Body of pancreas (tissue), 4 donors: ENCODE measurements at regions not wholly inside any gene's neighbourhood (a gene's known extent, or its start where the extent isn't known, plus 50 kb on each side); places are given as distances from the start of the nearest gene placed in this dataset.

Experiments
- ATAC-seq: fragments of 150-250 bp; one replicate; pipeline ENCODE4 v1.9.1; 2016
- DNase-seq, 4 donors: peaks; one replicate each; pipeline ENCODE4 v3.0.0-alpha.2; 2019
- H3K27ac ChIP-seq, 4 donors: fragments of 200-600 bp; sonication (generic); 1 replicate in 3 of 4; 2 replicates in 1 of 4; pipeline versions ENCODE4 v1.5.1 to v1.6.1; 2016 to 2019; ENCODE audit warnings: mild to moderate bottlenecking in 1 of 4, mixed read lengths in 1 of 4, moderate library complexity in 1 of 4
- H3K27me3 ChIP-seq, 2 donors: fragments of 200-600 bp; sonication (generic); one replicate each; pipeline ENCODE4 v1.6.0; 2016; ENCODE audit warnings: mild to moderate bottlenecking in 1 of 2
- H3K36me3 ChIP-seq, 2 donors: fragments of 200-600 bp; sonication (generic); replicated peaks in 1 of 2; 2 replicates each; pipeline ENCODE4 v1.5.1; 2016; ENCODE audit warnings: low read depth in 2 of 2; ENCODE audit not compliant: insufficient read depth in 1 of 2
- H3K4me1 ChIP-seq: fragments of 200-600 bp; sonication (generic); one replicate; pipeline ENCODE4 v1.6.0; 2016
- H3K4me3 ChIP-seq, 2 donors: fragments of 200-600 bp; sonication (generic); 1 replicate in 1 of 2; 2 replicates in 1 of 2; pipeline ENCODE4 v1.5.1; 2016 to 2019
- H3K9me3 ChIP-seq, 3 donors: fragments of 200-600 bp; sonication (generic); 1 replicate in 2 of 3; 2 replicates in 1 of 3; pipeline ENCODE4 v1.5.1; 2016
- POLR2A ChIP-seq, 3 donors: fragments of 450-650 bp; IDR thresholded peaks; one replicate each; pipeline ENCODE4 v1.6.1; 2016; ENCODE audit warnings: antibody characterized with exemption in 3 of 3, mild to moderate bottlenecking in 2 of 3
- WGBS, 2 donors: methylation state at CpG; one replicate each; pipeline ENCODE4 v1.1.5; 2017; 5-methylcytosine and 5-hydroxymethylcytosine counted together
- intact Hi-C: fragments of 100-400 bp; cut with DNase I; formaldehyde crosslinking; loops from one replicate; pipeline ENCODE4 v1.15.1; 2023
- TF ChIP-seq, protein P1 (sequence below), 7 experiments: fragments of 450-650 bp in 4 of 7; fragments of 200-600 bp in 3 of 7; sonication (generic) in 3 of 7; IDR thresholded peaks; one replicate each; pipeline ENCODE4 v1.5.1; 2016 to 2019; ENCODE audit warnings: antibody characterized with exemption in 7 of 7

DNA sequence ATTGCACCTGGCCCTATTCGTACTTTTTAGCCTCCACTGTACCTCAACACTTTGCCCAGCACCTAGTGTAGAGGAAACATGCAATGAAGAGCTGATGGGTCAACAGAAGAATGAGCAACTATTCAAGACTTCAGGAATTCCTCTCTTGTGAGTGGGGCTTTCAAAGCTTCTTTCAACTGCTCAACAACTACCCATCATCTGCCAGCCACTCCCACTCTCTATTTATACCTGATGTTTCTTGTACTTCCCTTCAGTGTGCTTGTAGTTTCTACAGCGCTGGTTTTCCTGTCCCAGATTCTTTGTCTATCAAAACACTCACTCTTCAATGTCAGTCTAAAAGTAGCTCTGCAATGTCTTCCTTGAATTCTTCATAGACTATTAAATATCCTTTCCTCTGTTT lies 168.3 kb upstream of the LPP start:
- TF ChIP-seq, protein P1, sequence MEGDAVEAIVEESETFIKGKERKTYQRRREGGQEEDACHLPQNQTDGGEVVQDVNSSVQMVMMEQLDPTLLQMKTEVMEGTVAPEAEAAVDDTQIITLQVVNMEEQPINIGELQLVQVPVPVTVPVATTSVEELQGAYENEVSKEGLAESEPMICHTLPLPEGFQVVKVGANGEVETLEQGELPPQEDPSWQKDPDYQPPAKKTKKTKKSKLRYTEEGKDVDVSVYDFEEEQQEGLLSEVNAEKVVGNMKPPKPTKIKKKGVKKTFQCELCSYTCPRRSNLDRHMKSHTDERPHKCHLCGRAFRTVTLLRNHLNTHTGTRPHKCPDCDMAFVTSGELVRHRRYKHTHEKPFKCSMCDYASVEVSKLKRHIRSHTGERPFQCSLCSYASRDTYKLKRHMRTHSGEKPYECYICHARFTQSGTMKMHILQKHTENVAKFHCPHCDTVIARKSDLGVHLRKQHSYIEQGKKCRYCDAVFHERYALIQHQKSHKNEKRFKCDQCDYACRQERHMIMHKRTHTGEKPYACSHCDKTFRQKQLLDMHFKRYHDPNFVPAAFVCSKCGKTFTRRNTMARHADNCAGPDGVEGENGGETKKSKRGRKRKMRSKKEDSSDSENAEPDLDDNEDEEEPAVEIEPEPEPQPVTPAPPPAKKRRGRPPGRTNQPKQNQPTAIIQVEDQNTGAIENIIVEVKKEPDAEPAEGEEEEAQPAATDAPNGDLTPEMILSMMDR (IDR thresholded peaks at IDR 0.05), result no peak
- TF ChIP-seq POLR2A (IDR thresholded peaks at IDR 0.05), result no peak
- H3K27me3 ChIP-seq, result no peaks in the 10 kb centered on the region
- no peaks in the 10 kb centered on the region for H3K9me3 ChIP-seq
- H3K36me3 ChIP-seq, result no peaks in the 10 kb centered on the region
- 89 to 98% methylated on average over 2 of the region's 2 CpGs for WGBS, 2 donors
- ATAC-seq (no peak), DNase-seq (no peak)
- peaks cover 8% of the 10 kb centered on the region for H3K4me1 ChIP-seq
- no peak overlapping the region for H3K27ac ChIP-seq
- no peak overlapping the region for H3K4me3 ChIP-seq
- intact Hi-C loops, result no loop called here

DNA sequence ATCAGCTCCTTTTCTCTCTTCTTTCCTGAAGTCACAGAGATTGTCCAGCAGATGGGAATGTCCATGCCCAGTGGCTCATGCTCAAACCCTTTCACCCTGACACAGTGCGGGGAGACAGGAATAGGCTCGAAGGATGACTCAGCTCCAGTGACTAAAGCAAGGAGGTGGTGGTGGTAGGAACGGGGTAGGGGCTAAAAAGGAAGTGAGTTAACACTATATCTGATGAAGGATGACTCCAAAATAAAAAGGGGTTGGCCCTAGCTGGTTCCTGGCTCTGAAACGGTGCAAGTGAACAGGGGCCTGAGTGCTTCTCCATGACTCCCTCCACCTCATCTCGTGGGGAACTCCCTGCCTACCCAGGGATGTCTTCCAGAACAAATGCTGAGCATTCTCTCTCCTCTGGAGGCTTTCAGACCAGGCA lies 167.4 kb upstream of the LPP start:
- DNase-seq (no peak), ATAC-seq (no peak)
- Histone ChIP-seq H3K4me1 (peaks cover 8% of the 10 kb centered on the region), H3K36me3 (no peaks in the 10 kb centered on the region), H3K9me3 (no peaks in the 10 kb centered on the region), H3K27ac (no peak overlapping the region), H3K27me3 (no peaks in the 10 kb centered on the region), H3K4me3 (no peak overlapping the region)
- TF ChIP-seq, protein P1 (IDR thresholded peaks at IDR 0.05), result no peak
- TF ChIP-seq POLR2A (IDR thresholded peaks at IDR 0.05), result no peak
- intact Hi-C loops, result no loop called here
- WGBS, 2 donors, result 70 to 78% methylated on average over 5 of the region's 5 CpGs

DNA sequence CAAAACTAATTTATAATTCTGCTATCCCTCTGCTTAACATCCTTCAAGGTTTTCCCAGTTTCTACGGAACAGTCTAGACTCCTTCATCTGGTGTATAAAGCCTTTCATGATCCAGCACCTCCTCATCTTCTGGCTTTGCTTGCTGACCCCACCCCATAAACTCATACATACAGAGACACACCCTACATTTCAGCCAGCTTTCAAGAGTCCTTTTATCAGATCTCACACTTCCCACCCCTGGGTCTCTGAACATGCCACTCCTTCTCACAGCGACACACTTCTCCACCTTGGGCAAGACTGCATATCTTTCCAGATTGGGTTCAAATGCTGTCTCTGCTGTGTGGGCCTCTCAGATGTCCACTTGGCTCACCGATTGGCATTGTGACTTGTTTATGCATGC lies 166.8 kb upstream of the LPP start:
- H3K27ac ChIP-seq, result no peak overlapping the region
- no peak for ATAC-seq
- H3K27me3 ChIP-seq, result no peaks in the 10 kb centered on the region
- H3K4me1 ChIP-seq, result peaks cover 8% of the 10 kb centered on the region
- no peaks in the 10 kb centered on the region for H3K9me3 ChIP-seq
- intact Hi-C loops, result no loop called here
- DNase-seq, result no peak
- no peak overlapping the region for H3K4me3 ChIP-seq
- 91 to 95% methylated on average over 3 of the region's 3 CpGs for WGBS, 2 donors
- H3K36me3 ChIP-seq, result no peaks in the 10 kb centered on the region
- TF ChIP-seq POLR2A (IDR thresholded peaks at IDR 0.05), result no peak
- TF ChIP-seq, protein P1 (IDR thresholded peaks at IDR 0.05), result no peak

DNA sequence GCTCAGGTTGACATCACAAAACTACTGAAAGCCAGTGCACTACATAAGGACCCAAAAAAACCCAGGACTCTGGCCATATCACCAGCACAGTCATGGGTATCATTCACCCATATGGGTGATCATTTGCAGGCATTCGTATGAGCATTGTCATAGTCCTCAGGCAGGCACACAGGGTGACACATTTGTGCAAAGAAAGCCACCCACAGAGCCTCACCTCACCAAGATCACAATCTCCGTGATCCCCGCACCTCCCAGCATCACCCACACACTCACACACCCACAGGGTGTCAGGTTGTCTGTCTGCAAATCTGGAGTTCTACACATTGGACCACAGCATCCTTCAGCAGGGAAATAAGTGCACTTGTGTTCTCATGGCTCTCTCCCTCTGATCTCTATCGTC lies 166.0 kb upstream of the LPP start:
- WGBS, 2 donors, result 92 to 93% methylated on average over 3 to 4 of the region's 4 CpGs
- DNase-seq (no peak), ATAC-seq (no peak)
- no peaks in the 10 kb centered on the region for H3K27me3 ChIP-seq
- no peaks in the 10 kb centered on the region for H3K9me3 ChIP-seq
- H3K4me1 ChIP-seq, result peaks cover 8% of the 10 kb centered on the region
- no peak overlapping the region for H3K27ac ChIP-seq
- no peaks in the 10 kb centered on the region for H3K36me3 ChIP-seq
- H3K4me3 ChIP-seq, result no peak overlapping the region
- intact Hi-C loops, result no loop called here
- TF ChIP-seq POLR2A (IDR thresholded peaks at IDR 0.05), result no peak
- TF ChIP-seq, protein P1 (IDR thresholded peaks at IDR 0.05), result no peak

DNA sequence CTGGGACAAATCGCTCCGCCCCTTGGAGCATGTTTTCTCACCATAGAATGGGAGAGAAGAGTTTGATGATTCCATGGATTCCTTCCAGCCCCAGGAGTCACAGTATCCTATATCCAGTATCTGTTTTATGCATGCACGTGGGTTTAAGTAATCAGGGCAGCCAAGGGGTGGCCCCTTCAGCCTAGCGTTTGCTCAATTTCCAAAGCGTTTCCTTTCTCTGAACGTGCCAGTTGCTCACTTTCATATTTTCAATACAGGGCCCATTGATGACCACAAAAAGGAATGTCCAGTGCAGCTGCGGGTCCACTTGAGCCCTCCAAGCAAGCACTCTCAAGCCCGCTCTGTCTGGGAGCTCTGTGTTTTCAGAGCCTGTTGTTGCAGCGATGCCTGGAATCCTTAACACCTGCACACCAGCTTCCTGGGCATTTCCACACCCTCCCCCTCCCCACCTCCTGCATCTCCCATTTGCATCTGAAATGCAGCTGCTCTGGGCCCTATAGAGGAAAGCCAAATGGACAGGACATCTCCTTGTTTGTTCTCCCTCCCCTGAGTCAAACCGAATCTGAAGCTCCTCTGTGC lies 164.3 kb upstream of the LPP start:
- H3K36me3 ChIP-seq, result no peaks in the 10 kb centered on the region
- WGBS, 2 donors, result 76 to 88% methylated on average over 10 of the region's 10 CpGs
- intact Hi-C loops, result no loop called here
- no peaks in the 10 kb centered on the region for H3K4me1 ChIP-seq
- ATAC-seq (no peak), DNase-seq (no peak)
- TF ChIP-seq, protein P1 (IDR thresholded peaks at IDR 0.05), result no peak
- TF ChIP-seq POLR2A (IDR thresholded peaks at IDR 0.05), result no peak
- H3K27ac ChIP-seq, result no peak overlapping the region
- no peak overlapping the region for H3K4me3 ChIP-seq
- no peaks in the 10 kb centered on the region for H3K9me3 ChIP-seq
- H3K27me3 ChIP-seq, result no peaks in the 10 kb centered on the region
